Bronchial epithelial cell (primary cell): ENCODE measurements at regions not wholly inside any gene's neighbourhood (a gene's known extent, or its start where the extent isn't known, plus 50 kb on each side); places are given as distances from the start of the nearest gene placed in this dataset.

Source experiments
- DNase-seq: peaks from one replicate; pipeline ENCODE4 v3.0.0-alpha.2; 2010; ENCODE audit warnings: low read depth
- FAIRE-seq: peaks from 2 replicates; lab custom pipeline; 2011; peaks lifted over from hg19 to GRCh38; lab: Jason Lieb, UNC
- H3K27me3 ChIP-seq: 2 replicates; pipeline ENCODE4 v1.5.1; 2011; ENCODE audit warnings: low read length; ENCODE audit not compliant: control insufficient read depth, insufficient read depth
- H3K36me3 ChIP-seq: 2 replicates; pipeline ENCODE4 v1.5.1; 2011; ENCODE audit warnings: low read length; ENCODE audit not compliant: control insufficient read depth, insufficient read depth
- H3K4me3 ChIP-seq: 2 replicates; pipeline ENCODE4 v1.5.1; 2011; ENCODE audit warnings: mild to moderate bottlenecking, low read depth, low read length, control low read depth
- TF ChIP-seq, protein P1 (sequence below): IDR thresholded peaks from 2 replicates; pipeline ENCODE4 v1.5.1; 2011; ENCODE audit warnings: mild to moderate bottlenecking, moderate library complexity, low read length, control low read depth, inconsistent platforms; ENCODE audit not compliant: insufficient read depth, severe bottlenecking

DNA sequence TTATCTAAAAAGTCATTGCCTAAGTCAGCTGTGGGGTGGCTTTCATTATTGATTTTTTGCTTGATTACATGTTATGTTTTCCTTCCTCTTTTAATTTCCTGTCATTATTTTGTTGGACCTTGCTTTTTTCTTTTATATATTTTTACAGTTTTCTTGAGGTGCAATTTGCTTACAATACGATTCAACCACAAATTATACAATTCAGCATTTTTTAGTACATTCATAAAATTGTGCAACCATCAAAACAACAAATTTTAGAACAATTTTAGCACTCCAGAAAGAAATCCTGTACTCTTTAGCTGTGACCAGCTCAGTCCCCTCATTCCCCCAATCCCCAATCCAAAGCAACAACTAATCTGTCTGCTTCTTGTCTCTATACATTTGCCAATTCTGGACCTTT, 608.9 kb downstream of the C6orf118 start:
- FAIRE-seq (no peak), DNase-seq (no peak)
- Histone ChIP-seq H3K4me3 (no peak overlapping the region), H3K36me3 (no peaks in the 10 kb centered on the region), H3K27me3 (no peaks in the 10 kb centered on the region)
- TF ChIP-seq, protein P1, sequence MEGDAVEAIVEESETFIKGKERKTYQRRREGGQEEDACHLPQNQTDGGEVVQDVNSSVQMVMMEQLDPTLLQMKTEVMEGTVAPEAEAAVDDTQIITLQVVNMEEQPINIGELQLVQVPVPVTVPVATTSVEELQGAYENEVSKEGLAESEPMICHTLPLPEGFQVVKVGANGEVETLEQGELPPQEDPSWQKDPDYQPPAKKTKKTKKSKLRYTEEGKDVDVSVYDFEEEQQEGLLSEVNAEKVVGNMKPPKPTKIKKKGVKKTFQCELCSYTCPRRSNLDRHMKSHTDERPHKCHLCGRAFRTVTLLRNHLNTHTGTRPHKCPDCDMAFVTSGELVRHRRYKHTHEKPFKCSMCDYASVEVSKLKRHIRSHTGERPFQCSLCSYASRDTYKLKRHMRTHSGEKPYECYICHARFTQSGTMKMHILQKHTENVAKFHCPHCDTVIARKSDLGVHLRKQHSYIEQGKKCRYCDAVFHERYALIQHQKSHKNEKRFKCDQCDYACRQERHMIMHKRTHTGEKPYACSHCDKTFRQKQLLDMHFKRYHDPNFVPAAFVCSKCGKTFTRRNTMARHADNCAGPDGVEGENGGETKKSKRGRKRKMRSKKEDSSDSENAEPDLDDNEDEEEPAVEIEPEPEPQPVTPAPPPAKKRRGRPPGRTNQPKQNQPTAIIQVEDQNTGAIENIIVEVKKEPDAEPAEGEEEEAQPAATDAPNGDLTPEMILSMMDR: no peak

DNA sequence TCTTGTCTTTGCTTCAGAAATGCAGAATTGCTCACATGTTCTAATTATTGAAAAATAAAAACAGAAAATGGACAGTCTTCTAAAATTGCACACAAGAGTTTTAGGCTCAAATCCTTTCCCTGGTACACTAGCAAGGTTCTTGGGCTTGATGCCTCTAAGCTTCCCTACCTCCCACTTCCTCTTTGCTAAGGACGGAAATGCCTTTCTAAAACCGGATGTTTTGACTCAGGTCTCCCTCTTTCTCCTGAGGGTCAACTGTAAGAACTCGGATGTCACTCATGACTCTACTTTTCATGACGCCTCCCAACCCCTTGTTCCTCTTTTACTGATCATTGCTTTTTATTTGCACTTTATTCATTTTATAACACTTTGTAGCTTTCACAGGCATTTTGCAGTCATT, 613.5 kb downstream of the C6orf118 start:
- Histone ChIP-seq H3K4me3 (no peak overlapping the region), H3K36me3 (no peaks in the 10 kb centered on the region), H3K27me3 (no peaks in the 10 kb centered on the region)
- FAIRE-seq: no peak
- TF ChIP-seq, protein P1: no peak
- no peak for DNase-seq

DNA sequence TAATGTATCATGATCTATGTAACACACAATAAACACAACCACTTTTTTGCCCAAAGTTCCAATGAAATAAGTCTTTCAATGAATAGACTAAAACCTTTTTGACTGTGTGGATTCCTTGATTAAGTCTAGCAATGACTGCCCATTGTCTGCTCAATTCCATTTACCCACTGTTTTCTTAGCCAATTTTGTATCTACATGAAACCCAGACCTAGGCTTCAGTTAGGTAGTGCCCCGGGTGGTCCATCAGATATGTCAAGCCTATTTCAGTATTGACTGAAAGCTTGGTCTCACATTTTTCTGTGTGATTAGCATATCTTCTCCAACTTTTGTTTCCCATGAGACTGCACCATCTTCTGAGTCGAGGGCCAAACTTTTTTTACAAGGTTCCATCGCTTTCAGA, 615.0 kb downstream of the C6orf118 start:
- Histone ChIP-seq H3K36me3 (no peaks in the 10 kb centered on the region), H3K4me3 (no peak overlapping the region), H3K27me3 (no peaks in the 10 kb centered on the region)
- no peak for FAIRE-seq
- DNase-seq: no peak
- TF ChIP-seq, protein P1: no peak

DNA sequence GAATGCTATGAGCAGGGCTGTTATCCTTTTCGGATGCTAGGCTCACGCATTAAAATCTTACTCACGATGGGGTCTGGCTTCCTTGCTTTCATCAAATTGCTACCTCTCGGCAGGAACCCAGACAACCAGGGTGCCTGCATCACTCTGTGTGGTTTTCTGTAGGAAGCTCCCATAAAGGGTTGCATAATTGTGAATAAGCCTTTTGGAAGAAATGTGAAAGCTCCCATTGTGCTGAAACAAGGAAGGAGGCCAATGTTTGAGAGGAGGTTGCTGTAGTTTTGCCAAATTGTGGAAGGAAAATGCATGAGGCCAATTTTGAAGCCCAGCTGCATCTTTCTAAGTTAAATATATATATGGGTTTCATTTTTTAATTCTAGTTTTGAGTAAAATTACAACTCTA, 615.5 kb downstream of the C6orf118 start:
- DNase-seq (no peak), FAIRE-seq (no peak)
- no peak overlapping the region for H3K4me3 ChIP-seq
- no peaks in the 10 kb centered on the region for H3K36me3 ChIP-seq
- TF ChIP-seq, protein P1: no peak
- H3K27me3 ChIP-seq: no peaks in the 10 kb centered on the region

DNA sequence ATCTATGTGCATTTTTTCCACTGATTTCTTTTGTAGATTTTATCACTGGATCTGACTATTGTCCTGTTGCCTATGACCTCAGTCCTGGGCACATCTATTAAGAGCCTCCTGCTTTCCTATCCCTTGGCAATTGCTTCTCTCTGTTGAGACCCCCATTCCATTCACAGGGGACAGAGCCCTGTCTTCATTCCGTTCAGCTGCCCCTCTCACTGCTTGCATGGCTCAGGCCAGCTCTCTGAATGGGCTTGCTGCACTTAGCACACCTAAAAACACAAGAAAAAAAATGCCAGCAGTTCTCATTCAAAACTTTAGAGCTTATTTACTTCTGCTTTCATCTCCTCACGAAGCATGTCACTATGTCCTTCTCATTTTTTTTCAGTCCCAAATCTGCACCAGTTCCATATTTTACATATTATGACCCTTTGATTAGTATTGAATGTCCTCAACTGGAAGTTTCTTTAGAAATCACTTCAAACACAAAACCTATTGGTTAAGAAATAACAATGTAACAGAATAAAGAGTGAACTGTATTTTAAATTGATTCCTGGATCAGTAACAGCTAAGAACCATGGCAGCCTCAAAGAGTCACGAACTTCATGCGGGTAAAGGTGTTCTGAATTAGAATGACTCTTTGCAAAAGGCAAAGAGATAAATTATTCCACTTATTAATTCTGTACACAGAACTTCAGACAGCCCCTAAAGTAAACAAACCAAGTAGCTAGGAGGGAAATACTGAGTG, 616.5 kb downstream of the C6orf118 start:
- TF ChIP-seq, protein P1: no peak
- no peak for FAIRE-seq
- no peak overlapping the region for H3K4me3 ChIP-seq
- no peaks in the 10 kb centered on the region for H3K36me3 ChIP-seq
- no peaks in the 10 kb centered on the region for H3K27me3 ChIP-seq
- DNase-seq: no peak
